ENCODE measurements at regions not wholly inside any gene's neighbourhood (a gene's known extent, or its start where the extent isn't known, plus 50 kb on each side); places are given as distances from the start of the nearest gene placed in this dataset.

DNA sequence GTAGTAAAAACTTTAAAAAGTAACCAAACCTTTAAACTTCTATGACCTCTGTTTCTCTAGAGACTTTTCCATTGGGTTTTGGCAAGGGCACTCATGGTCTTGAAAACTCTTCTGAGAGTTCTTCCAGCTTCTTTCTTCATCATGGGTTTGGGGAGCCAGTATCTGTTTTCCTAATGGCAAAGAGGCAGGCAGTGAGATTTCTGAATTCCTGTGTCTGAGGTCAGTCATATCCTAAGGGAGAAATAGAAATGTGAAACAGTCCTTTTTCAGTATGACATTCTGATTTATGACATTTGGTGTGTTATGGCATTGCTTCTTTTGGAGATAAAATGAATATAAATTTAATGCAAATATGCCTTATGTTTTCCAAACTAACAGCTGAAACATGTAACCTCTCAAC, 518.5 kb upstream of the MARCKS start:
- no peak for DNase-seq

DNA sequence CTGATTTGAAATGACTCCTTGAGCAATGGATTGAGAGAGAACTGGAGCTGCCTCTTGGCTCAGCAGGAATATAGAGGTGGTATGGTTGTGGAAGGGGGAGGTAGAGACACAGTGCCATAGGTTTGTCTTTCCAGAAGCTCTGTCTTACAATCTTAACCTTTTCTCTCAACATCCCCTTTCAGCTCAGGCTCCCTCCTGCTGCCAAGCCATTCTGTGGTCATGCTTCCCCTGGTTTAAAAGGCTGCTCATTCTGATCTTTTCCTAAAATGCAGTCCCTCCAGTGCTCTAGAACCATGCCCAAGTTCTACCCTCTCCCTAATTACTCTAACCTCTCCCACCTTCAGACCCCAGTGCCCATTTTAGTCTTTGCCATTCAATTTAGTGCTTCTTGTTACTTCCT, 517.9 kb upstream of the MARCKS start:
- no peak for DNase-seq

DNA sequence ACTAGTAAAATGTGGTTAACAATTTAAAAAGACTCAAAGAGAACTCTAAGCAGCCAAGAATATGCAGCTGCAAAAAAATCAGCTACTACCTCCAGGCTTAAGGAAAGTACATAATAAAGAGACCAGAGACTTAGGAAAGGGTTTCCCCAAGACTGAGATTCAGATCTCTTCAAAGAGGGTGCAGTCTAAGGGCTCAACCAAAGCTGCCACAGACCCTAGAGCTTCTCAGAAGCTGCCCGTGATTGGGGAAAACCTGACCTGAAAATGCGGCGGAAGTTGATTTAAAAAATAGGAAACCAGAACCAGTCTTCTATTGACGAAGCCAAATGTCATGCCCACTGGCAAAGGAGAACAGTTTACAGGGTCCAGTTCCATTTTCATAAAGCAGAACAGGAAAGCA, 516.8 kb upstream of the MARCKS start:
- DNase-seq, result no peak

DNA sequence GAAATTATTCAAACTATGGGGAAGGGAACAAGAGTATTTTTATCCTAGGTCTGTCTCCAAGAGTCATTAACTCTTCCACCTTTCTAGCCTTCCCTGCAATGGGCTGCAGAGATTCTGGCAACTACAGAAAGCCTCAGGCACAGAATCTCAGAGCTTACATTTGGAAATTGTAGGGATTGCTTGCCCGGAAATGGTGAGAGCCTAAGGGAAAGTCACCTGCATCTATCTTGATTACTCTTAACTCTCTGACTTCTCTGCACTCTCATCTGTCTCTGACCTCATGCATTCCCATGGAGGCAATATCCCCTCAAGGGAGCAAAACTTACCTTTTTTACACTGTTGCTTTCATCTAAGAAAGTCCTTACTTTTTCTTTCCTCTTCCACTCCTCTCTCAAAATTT, 513.2 kb upstream of the MARCKS start:
- no peak for DNase-seq

DNA sequence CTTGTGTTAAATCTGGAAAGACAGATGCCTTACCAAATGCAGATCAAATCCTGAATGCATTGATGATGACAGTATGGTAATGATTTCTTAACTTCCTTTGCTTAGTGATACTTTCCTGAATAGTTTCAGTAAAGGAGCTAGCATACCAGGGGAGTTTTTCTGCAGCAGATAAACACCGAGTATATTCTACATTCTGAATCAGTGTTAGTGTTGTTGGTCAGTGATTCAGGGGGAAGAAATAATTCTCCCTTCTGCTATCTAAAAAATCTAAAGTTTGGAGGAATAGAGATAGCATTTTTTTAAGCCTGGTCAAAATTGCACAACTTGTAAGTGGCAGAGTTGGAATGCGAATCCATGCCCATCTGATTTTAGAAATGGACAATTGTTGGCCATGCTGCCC, 512.2 kb upstream of the MARCKS start:
- no peak for DNase-seq

DNA sequence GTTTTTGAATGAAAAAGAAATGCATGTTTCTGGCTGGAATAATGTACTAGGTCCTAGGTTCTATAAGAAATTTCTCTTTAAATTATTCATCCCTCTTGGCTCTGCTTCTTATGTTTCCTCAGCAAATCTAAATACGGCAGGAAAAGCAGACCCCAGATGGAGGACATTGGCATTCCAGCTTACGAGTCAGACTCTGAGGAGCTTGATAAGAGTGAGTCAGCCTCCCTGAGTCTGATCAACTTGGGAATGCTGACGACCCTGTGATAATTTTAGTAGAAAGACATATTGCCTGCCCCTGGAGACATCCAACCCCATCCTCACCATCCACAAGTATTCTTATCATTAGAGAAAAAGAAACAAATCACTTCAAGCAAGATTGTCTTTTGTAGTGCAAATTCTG, 509.7 kb upstream of the MARCKS start:
- no peak for DNase-seq

DNA sequence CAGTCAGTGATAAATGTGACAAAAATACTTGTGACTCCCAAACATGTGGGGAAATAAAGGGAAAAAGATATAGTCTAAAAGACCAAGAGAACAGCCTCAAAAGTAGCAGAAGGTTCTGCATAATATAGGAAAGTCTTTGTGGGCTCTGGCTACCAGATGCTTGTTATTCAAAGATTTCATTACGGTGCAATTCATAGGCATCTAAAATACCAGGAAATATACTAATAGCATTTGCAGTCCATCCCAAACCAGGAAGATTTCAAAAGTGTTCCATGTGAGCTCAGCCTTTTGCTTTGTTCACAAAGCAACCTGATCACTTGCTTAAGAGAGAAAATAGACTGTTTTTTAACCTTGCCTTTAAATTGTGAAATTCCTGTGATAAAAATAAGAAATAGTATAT, 506.7 kb upstream of the MARCKS start:
- no peak for DNase-seq

DNA sequence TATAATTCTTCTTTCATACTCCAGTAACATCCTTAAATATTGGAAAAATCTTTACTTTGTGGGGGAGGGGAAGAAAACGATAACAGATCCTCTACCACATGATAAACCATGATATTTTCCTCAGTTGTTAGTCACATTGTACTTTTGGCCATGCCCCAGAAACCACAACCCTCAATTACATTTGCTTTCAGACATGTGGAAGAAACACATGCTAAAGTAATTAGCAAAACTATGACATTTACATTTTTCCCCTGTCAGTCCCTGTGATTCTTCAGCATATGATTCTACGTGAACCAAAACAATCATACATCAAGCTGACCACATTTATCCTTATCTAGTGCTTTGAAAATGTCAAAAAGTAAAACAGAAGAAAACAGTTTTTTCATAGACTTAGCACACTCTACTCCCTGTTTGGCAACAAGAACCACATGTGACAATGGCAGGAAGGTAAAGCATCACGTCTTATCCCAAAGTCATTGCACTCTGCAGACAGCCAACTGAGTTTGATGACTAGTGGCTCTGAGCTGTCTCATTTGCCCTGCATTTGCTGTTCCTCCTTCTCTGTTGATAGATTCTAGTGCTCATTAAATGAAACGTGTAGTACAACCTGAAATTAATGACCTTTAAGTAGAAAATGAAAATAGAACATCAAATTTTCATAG, 505.8 kb upstream of the MARCKS start:
- no peak for DNase-seq

DNA sequence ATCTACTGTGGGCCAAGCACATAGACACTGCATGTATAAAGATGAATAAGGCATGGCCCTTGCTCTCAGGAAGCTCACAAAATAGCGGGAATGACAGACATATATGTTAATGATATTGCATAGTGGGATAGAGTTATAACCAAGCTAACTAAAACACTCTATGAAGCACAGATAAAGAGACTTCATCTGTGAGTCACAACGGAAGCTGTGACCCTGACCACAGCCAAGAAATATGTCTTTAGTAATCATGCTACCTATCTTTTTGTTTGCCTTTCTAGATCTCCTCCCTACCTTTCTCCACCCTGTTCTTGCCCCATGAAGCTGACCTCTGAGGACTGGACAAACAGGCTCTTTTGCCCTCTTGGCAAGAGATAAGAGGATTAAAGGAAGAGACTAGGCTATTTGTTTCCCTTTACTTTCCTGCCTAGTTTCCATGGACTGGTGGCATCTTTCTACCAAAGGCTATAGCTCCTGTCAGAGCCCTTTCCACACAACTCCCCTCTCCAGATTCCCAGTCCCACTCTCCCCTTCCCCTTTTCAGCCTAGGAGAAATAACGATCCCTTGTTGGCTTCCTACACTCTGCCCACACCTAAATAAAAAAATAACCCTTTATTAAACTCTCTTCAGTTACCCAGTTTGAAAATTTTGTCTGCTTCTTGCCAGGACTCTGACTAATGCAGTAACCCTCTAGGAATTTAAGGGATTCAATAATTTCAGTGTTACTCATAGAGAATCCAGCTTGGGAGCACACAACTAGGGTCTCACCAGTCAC, 504.9 kb upstream of the MARCKS start:
- no peak for DNase-seq

DNA sequence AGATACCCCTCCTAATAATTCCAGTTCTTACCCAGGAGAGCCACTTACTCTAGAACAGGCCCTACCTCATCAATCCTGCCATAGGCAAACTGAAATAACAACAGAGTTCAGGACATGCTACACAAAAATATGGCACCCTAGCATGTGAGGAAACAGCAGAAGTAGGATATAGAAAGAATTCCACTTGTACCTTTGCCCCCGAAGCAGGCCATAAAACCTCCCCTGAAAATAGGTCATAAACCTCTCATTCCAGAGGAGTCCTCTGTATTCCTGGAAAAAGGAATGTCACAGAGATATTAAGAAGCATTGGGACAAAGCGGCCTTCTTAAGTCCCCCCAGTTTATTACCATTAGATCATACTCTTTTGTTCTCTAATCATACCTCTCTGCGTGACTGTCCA, 504.3 kb upstream of the MARCKS start:
- no peak for DNase-seq

DNA sequence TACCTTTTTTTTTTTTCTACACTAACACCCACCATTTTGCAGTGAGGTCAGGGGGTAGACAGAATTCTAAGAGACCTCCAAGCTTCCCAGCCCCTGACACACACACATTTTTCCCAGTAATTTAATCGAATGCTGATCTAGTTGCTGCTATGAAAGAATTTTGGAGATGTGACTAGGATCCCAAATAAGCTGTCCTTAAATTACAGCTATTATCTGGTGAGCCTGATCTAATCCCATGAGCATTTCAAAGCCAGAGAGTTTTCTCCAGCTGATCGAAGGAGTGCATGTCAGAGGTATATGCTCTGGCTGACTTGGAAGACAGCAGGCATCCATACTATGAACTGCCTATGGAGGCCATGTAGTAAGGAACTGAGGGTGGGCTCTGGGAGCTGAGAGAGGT, 503.8 kb upstream of the MARCKS start:
- no peak for DNase-seq

DNA sequence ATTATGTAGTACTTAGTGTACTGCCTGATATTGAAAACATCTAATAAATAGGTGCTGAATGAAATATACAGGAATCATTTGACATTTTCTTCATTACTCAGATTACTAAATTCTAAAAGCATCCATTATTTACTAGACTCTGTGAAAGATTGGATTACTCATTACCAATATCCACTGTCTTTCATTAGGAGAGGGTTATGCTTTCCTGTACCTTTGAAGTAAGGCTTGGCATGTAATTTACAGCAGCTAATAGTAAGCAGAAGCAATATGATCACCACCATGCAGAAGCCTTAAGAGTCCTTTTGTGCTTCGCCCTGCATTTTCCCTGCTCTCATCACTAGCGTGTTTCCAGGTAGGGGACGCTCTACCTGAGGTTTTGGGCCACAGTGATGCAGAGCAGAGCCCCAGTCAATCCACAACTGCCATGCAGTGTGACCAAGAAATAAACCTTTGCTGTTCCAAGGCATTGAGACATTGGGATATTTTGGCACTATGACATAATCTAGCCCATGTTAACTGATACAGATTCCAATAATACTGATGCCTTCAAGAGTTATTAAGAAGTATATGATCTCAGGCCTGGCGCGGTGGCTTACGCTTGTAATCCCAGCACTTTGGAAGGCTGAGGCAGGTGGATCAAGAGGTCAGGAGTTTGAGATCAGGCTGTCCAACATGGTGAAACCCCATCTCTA, 502.8 kb upstream of the MARCKS start:
- DNase-seq, result no peak

DNA sequence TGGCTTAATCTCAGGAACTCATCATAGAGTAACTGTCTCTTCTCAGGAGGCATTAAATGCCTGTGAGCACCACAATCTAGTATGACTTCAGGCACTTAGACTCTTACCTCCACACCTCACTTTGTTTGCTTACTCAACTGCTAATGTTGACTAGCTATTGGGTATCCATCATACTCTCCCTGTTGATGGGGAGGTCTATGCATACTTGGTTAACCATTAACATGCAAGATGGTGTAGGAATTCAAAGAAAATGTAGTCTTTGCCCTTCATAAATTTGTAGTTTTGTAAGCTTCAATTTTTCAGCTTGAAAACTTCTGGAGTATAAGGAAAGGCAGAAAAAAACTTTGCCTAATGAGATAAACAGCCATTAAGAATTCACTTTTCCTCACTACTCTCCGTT, 501.0 kb upstream of the MARCKS start:
- no peak for DNase-seq

DNA sequence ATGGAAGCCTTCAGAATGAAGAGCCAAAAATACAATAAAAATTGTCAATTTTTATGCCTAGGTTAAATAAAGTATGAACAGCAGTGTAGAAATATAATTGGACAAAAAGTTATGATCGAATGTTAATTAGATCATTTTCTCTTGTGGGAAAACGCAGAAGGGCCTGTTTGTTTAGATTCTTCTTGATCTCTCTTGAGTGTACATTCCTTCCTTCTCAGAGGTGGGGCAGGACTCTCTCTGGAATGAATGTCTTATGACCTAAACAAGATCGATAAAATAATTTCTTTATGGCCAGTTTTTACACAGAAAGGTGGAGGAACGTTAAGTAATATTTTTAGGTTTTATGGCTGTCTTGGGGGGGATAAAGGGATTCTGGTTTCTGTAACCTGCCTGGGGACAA, 500.1 kb upstream of the MARCKS start:
- no peak for DNase-seq

DNA sequence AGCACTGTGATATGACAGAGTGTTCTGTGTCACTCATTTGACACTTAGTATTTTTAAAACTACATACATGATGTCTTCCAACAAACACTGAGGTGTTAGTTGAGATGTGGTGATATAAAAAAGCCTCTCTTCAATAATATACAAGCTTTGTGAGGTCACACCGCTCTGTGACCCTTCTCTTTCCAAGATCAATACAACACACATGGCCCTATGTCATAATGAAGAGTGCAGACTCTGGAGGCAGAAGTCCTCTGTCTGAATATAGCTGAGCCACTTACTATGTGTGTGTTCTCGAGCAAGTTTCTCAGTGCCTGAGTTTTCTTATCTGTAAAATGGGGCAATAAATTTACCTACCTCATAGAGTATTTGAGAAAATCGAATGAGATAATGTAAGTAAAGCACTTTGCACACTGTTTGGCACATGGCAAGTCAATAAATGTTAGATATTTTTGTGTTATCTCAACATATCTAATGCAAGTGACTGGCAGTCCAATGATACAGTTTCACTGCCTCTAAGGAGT, 499.0 kb upstream of the MARCKS start:
- DNase-seq, result no peak

DNA sequence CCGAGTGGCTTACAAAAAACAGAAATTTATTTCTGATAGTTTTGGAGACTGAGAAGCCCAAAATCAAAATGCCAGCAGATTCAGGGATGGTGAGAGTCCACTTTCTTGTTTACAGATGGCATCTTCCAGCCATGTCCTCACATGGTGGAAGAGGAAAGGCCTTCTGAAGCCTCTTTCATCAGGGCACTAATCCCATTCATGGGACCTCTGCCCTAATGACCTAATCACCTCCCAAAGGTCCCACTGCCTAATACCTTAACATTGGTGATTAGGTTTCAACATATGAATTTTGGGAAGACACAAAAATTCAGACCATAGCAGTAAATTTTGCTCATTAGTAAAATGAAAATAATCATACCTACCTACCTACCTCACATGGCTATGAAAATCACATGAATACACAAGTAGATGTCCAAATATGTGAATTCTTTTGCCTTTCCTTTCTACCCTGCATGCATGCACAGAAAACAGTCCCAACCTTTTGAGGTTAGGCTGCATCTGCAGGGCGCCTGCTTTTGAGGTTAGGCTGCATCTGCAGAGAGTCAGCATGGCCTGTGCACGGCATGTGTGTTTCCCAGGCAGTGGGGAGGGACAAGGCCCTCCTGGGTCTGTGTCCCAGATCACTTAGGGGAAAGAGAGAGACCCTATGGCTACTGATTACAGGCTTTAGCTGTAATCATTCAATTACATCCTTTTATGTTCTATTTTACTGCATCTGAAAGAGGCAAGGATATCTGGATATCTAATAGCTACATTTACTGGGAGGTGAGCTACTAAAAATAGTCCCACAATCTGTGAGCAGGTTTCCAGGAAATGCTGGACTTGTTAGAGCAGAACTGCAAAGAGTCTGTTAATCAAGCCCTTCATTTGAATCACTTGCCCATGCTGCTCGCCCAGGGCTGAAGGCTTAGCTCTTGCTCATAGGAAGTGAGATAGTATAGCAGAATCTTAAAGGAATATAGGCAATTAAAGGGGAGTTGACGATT, 497.7 kb upstream of the MARCKS start:
- no peak for DNase-seq

DNA sequence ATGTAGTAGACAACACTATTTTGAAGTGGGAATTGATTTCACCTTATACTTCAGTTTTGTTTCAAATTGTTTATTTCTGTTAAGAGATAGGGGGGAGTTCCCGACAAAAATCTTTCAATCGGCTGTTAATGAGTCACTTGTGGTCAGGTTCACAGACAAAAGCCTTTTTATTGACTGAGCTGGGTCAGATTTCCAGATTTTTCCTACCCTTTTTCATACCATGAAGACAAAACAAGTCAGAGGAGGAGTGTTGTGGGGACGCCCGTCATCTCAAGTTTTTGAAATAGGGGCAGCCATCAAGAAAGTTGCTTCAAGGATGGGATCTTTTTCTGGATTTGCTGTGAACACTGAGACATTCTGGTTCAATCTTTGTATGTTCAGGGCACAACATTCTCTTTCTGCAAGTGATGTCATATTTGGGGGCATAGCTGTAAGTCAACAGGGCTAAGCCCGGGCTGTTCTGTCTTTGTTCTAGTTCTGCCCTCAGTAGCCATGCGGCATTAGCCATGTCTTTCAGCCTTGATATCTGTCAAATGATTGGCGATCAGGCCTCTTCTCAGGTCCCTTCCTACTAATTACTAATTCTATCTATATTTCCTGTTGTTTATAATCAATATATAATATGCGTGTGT, 496.0 kb upstream of the MARCKS start:
- no peak for DNase-seq

DNA sequence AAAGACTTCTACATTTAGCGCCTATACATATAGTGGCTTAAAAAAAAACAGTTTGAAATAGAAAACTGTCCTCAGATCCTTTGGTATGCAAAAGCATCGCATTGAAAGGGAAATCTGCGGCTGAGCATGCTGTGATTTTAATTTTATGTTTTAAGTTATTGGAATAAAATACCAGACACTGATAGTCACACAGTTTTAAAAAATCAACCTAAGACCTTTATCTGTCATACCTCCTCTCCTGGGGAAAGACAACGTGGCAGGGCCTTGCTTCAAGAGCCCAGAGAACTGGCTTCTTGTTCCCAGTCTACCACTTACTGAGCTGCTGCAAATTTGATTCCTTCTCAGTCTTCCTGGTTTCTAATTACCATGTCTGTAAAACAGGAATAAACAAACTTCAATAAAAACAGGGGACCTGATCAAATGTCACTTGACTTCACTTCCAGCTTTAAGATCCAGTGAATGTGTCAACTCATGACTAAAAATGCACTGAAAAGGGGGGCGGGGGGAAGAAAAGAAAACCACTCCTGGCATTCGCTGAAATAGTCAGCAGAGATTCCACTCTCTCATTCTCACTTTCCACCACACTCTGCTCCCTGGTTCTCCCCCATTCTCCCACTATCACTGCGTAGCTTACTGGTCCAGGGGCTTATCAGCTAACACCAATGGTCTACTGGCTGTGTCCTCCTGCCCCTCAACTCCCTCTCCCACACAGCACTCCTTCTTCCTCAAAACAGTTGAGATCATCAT, 494.7 kb upstream of the MARCKS start:
- no peak for DNase-seq

DNA sequence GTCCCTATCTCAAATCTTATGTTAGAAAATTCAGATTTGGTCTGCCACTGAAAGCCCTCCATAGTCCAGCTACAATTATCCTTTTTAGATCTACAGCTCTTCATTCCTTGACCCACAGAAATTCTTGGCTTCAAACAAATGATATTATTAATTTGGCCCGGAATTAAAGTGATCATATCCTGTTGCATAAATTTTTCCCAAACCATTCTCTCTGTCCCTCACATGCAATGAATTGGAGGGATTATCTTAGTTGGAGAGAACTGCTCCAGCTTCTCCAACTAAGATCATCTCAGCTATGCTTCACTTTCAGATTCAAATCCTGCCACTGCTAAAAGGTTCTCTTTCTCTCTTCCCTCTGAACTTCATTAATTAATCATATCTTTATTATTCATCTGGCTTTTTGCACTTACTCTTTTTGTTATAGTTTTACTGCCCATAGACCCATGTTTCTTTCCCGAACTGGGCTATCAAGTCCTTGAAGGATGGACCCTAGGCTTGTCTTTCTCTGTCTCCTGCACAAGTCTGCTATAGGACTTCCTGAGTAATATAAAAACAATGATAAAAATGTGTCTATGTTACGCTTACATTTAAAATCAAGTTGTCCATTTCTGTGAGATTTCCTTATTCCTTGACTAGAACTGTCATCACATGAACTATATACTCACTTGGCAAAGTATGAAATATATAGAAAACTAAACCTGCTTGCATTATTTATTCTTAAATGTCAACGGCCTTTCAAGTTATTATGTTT, 493.9 kb upstream of the MARCKS start:
- DNase-seq, result no peak

DNA sequence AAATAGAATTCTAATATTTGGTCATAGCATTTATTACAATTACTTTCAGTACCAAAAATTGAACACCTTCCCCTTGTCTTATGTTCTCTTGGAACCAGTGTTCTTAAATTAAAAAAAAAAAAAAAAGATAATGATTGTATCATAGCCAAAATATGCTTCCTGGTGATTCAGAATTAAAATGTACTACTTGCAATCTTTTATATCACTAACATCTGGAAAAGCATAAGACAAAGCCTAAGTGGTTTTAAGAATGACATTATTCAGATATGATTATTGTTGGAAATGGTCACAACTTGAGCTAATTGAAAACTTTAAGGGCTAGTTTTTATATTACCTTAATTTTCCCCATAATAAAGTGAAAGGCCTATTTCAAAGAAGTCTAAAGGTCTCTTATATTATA, 493.3 kb upstream of the MARCKS start:
- no peak for DNase-seq

All from right lung (tissue), 2 donors.